Smooth muscle cell of the brain vasculature (primary cell): ENCODE measurements at regions not wholly inside any gene's neighbourhood (a gene's known extent, or its start where the extent isn't known, plus 50 kb on each side); places are given as distances from the start of the nearest gene placed in this dataset.

Experiments used
- DNase-seq: peaks from one replicate; pipeline ENCODE4 v3.0.0-alpha.2; 2012; ENCODE audit warnings: low read depth, low spot score

- DNase-seq = no peak
Observed at GRCh38 chr2:168338803-168339437, 91.5 kb upstream of the STK39 start.

- DNase-seq = no peak
Observed at GRCh38 chr2:168340931-168341330, 93.5 kb upstream of the STK39 start.

- no peak for DNase-seq
Observed at GRCh38 chr2:168343586-168343985, 96.2 kb upstream of the STK39 start.

DNA sequence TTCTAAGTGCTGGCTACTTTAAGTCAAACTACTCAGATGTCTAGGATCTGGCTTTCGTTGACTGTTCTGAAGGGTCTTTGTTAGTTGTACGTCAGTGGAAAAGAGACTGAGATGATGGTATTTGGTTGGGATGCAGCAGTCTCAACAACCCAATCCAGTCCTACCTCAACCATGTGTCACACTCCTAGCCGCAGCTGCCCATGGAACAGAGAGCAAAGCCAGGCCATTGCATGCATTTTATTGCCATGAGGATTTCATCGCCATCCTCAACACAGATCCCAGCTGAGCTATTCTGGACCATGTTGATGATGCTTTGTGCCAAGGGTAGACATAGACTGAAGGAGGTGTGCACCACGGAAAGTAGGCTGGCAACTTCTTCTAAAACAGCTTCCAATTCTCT lies 97.3 kb upstream of the STK39 start:
- DNase-seq = no peak

GRCh38 chr2:168345601-168346000 lies 98.2 kb upstream of the STK39 start:
- no peak for DNase-seq

DNA sequence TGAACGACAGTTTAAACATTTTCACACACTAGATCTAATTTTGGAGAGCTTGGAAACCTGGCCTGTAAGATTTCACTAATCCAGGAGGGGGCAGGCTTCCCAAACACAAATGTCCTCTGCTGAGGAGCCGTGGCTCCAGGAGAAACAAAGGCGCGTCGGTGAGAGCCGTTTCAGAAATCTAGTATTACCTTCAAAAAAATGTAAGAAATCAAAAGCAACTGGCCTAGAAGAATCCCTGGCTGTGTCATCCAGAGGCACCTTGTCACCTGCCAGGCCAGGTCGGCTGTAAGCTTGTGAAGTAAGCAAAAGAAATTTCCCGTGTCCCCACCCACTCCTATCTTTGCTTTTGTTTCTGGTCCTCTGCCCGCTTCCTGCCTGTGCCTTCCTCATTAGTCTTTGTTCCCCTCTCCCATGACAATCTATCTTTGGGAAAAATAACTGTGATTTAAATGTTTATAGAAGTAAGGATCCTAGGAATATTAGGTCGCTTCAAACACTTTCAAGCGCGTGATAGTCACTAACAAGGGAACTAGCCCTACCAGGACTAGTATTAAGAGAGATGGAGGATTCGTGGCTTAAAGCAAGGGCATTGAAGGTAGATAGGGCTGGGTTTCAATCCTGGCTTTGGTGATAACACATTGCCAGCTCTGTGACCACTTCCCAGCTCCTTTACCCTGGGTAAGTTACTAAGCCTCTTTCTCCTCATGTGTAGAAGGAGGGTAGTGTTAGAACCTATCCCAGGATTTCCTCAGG lies 99.5 kb upstream of the STK39 start:
- peak; percentile 67 for DNase-seq

DNA sequence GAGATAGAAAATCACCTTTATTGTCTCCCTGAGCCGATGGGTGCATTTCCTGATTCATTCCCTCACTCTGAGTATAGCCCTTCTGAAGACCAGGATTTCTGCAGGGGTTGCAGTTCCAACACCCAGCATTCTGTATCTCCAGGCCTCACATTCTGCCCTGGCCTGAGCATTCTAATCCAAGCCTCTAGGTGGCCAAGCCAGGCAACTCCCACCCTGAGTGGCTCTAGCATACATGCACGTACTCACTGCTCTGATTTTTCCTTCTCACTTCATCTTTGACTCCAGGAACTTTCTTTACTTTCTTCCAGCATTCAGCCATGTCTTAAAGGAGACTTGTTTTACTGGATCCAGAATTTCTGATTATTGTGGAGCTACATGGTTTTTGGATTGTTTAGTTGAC lies 100.7 kb upstream of the STK39 start:
- peak; percentile 12 for DNase-seq

DNA sequence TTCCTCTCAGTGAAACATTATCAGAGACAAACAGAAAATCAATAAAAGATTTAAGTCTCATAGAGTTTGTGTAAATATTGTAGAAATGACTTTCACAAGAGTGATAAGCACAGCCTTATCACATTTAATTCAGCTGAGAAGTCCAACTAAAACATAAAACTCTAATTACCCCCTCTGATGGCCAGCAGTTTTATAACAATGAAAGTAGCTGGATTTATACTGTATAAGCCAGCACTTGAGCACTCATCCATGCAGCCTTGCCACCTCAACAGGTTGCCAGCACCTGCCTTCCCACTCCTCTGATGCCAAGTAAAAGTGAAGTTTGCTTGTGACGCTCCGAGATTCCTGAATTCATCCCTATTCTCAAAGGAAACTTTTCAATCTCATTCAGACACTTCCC lies 103.0 kb upstream of the STK39 start:
- DNase-seq = no peak

GRCh38 chr2:168353251-168353650 lies 102.8 kb upstream of the CERS6 start:
- no peak for DNase-seq

DNA sequence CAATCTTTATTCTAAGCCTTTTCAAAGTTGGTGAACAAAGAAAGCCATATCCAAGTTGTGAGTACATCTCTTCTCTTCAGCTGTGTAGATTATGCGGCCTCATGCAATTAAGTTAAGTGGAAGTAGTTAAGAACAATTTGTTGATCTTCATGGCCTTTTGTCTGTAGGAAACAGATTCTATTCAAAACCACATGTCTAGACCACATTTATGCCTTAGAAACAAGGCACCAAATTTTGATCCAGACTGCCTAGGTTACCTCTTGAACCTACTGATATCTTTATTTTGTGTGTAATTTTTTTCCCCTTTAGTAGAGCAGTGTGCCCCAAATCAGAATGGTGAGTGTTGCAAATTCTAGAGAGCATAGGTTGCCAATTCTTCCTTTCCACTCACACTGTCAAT lies 101.6 kb upstream of the CERS6 start:
- no peak for DNase-seq

DNA sequence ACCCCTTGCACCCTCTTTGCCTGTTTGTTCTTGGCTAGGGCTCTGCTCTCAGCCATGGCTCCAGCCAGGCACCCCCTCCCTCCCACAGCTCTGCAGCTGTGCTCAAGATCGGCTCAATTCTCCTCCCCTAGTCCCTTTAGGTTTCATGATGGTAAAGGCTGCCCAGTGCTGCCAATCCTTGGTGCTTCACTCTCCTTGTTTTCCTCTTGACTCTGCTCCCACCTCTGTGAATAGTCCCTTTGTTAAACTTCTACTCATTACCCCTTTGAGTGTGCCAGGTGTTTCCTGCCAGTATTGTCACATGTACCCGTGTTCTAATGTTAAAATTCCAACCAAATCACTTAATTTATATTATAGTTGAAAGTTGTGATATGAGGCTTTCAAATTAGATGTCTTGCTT lies 101.0 kb upstream of the CERS6 start:
- no peak for DNase-seq

DNA sequence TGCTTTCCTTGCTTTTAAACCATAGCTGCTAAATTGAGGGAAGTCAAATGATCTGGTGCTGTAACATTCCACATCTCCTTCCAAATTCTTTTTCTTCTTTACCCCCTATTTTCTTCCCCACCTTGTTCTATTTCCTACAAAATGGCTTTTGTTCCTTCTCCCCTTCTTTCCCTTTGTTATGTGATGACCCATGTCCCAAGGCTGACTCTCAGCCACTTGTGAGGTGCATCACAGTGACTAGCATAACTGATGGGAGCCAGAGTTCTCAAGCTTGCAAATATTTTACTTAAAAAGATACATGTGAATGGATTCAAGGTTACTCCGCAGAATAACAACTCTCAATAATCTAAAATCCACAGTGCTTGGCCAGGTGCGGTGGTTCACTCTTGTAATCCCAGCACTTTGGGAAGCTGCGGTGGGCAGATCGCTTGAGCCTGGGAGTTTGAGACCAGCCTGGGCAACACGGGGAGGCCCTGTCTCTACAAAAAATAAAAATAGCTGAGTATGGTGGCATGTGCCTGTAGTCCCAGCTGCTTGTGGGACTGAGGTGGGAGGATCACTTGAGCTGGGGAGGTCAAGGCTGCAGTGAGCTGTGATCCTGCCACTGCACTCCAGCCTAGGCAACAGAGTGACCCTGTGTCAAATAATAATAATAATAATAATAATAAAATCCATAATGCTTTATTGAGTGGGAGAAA lies 100.1 kb upstream of the CERS6 start:
- no peak for DNase-seq

GRCh38 chr2:168356477-168356835 lies 99.6 kb upstream of the CERS6 start:
- no peak for DNase-seq

GRCh38 chr2:168357797-168358472 lies 98.1 kb upstream of the CERS6 start:
- DNase-seq = no peak

GRCh38 chr2:168359082-168359481 lies 97.0 kb upstream of the CERS6 start:
- DNase-seq = no peak

DNA sequence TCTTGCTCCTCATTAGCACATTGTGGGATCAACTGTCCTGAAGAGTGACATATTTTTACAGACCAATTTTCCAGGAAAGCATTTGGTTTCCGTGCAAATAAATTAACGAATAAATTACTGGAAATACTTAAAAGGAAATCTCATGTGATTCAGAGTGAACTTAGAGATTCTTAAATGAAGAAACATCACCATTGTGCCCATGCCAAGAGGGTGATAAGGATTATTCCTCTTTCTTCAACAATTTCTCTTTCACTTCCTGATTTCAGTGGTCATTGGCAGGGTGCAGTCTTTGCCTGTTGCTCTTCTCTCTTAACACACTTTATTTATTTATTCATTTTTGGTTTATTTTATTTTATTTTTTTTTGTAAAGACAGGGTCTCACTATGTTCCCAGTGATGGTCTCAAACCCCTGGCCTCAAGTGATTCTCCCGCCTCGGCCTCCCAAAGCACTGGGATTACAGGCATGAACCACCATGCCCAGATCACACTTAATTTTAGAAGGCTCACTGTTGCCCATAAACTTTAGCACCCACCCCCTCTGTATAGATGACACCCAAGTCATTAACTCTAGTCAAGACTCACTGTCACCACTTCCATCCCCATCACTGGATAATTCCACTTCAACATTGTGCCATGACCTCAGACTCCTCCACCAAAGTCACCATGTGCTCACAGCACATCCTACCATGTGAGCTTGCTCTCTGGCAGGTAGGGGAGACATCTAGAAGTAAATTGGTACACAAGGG lies 92.6 kb upstream of the CERS6 start:
- no peak for DNase-seq

DNA sequence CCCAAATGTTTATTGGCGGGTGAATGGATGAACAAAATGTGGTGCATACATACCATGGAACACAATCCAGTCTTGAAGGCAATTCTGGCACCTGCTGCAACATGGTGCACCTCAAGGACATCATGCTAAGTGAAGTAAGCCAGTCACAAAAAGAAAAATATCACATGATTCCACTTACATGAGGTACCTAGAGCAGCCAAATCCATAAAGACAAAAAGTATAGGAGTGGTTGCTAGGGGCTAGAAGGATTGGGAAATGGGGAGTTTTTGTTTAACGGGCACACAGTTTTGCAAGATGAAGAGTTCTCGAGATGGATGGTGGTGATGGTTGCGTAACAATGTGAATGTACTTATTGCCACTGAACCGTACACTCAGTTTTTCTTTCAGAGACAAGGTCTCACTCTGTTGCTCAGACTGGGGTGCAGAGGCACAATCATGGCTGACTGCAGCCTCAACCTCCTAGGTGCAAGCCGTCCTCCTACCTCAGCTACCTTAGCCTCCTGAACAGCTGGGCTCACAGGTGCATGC lies 90.9 kb upstream of the CERS6 start:
- no peak for DNase-seq

DNA sequence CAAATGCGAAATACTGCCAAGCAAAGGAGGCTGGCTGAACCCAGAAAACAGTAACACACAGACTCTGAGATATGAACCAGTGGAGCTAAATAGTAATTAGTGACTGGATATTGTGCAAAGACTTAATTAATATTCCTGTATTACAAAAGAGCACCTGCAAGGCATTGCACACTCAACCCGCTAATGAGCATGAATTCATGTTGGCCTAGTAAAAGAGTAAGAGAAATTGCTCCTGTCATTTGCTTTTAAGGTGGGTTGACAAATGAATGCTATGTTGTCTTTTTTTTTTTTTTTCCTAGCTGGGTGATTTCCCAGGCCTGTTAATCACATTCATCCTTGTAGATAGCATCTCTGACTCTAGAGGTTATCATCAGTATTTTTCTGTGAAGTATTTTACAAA lies 87.0 kb upstream of the CERS6 start:
- DNase-seq = no peak

DNA sequence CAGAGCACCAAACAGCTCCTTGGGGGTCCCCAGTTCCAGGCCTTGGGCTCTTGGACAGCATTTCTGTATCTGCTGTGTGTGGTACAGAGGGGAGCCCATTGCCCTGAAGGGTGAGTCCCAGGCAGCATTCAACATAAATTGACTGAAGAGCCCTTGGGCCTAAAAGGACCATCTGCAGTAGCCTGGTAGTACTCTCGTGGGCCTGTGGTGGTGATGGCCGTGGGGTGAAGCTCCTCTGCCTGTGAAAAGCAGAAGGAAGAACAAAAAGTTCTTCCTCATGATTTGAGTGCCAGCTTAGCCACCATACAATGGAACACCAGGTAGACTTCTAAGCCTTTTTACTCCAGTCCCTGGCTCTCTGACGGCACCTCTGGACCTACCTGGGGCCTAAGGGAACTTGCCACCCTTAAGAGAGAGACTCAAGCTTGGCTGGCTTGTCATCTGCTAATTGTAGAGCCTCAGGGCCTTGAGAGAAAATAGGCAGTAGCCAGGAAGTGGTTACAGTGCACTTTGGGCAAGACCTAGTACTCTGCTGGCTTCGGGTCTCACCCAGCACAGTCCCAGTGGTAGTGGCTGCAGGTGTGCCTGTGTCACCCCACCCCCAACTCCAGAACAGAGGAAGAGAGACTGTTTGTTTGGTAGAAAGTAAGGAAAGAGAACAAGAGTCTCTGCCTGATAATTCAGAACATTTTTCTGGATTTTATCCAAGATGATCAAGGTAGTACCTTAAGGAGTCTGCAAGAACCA lies 84.6 kb upstream of the CERS6 start:
- DNase-seq = no peak

DNA sequence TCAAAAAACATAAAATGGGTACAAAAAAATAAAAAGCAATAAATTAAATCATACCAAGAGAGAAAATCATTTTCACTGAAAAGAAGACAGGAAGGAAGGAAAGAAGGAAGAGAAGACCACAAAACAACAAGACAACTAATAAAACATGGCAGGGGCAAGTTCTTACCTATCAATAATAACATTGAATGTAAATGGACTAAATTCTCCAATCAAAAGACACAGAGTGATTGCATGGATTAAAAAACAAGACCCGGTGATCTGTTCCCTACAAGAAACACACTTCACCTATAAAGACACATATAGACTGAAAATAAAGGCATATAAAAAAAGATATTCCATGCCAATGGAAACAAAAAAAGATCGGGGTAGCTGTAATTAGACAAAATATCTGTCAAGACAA lies 82.6 kb upstream of the CERS6 start:
- DNase-seq = no peak
